H9 (cell line): ENCODE measurements at regions not wholly inside any gene's neighbourhood (a gene's known extent, or its start where the extent isn't known, plus 50 kb on each side); places are given as distances from the start of the nearest gene placed in this dataset.

ENCODE experiments used
- DNase-seq: peaks from one replicate; pipeline ENCODE4 v3.0.0-alpha.2; 2017
- H2AFZ ChIP-seq: one replicate; pipeline ENCODE4 v1.6.1; 2013; ENCODE audit warnings: mild to moderate bottlenecking, low read length, control low read depth, moderate library complexity
- H2AK5ac ChIP-seq: 2 replicates; pipeline ENCODE4 v1.6.1; 2013; ENCODE audit warnings: low read length, control low read depth, mixed read lengths; ENCODE audit not compliant: insufficient read length
- H2BK120ac ChIP-seq: one replicate; pipeline ENCODE4 v1.6.1; 2013; ENCODE audit warnings: low read depth, mild to moderate bottlenecking, low read length, control low read depth, inconsistent platforms; ENCODE audit not compliant: poor library complexity, severe bottlenecking
- H2BK12ac ChIP-seq: 2 replicates; pipeline ENCODE4 v1.6.1; 2013; ENCODE audit warnings: low read length, control low read depth, mixed read lengths, low read depth; ENCODE audit not compliant: insufficient read length
- H2BK15ac ChIP-seq: 2 replicates; pipeline ENCODE4 v1.6.1; 2013; ENCODE audit warnings: low read depth, low read length, control low read depth
- H2BK20ac ChIP-seq: one replicate; pipeline ENCODE4 v1.6.1; 2013; ENCODE audit warnings: low read depth, mild to moderate bottlenecking, low read length, control low read depth, inconsistent platforms; ENCODE audit not compliant: poor library complexity, severe bottlenecking
- H2BK5ac ChIP-seq: 2 replicates; pipeline ENCODE4 v1.6.1; 2013; ENCODE audit warnings: low read length, control low read depth, mixed read lengths; ENCODE audit not compliant: insufficient read length
- H3K14ac ChIP-seq: 2 replicates; pipeline ENCODE4 v1.6.1; 2013; ENCODE audit warnings: low read length, control low read depth; ENCODE audit not compliant: insufficient read depth
- H3K18ac ChIP-seq: 2 replicates; pipeline ENCODE4 v1.6.1; 2013; ENCODE audit warnings: low read depth, mild to moderate bottlenecking, mixed read lengths, low read length, control low read depth; ENCODE audit not compliant: insufficient read length
- H3K23ac ChIP-seq: 2 replicates; pipeline ENCODE4 v1.6.1; 2013; ENCODE audit warnings: low read length, control low read depth, mixed read lengths, low read depth; ENCODE audit not compliant: insufficient read length
- H3K23me2 ChIP-seq: 2 replicates; pipeline ENCODE4 v1.6.1; 2013; ENCODE audit warnings: low read depth, mild to moderate bottlenecking, mixed read lengths, low read length, control low read depth; ENCODE audit not compliant: insufficient read length, poor library complexity, severe bottlenecking
- H3K27ac ChIP-seq: 2 replicates; pipeline ENCODE4 v1.5.1; 2013; ENCODE audit warnings: low read length, control low read depth, mixed read lengths, low read depth; ENCODE audit not compliant: insufficient read length
- H3K27me3 ChIP-seq: 2 replicates; pipeline ENCODE4 v1.6.1; 2013; ENCODE audit warnings: low read length, control low read depth, inconsistent platforms; ENCODE audit not compliant: insufficient read depth
- H3K4ac ChIP-seq: 2 replicates; pipeline ENCODE4 v1.6.1; 2013; ENCODE audit warnings: low read depth, mild to moderate bottlenecking, control low read depth, inconsistent platforms, low read length, moderate library complexity
- H3K4me1 ChIP-seq: 2 replicates; pipeline ENCODE4 v1.6.1; 2013; ENCODE audit warnings: low read length, control low read depth, inconsistent platforms; ENCODE audit not compliant: insufficient read depth
- H3K4me2 ChIP-seq: 2 replicates; pipeline ENCODE4 v1.6.1; 2013; ENCODE audit warnings: low read length, control low read depth, mixed read lengths; ENCODE audit not compliant: insufficient read length, insufficient read depth
- H3K56ac ChIP-seq: 2 replicates; pipeline ENCODE4 v1.6.1; 2013; ENCODE audit warnings: low read depth, mild to moderate bottlenecking, mixed read lengths, low read length, control low read depth; ENCODE audit not compliant: insufficient read length
- H3K79me1 ChIP-seq: 2 replicates; pipeline ENCODE4 v1.6.1; 2013; ENCODE audit warnings: low read depth, mild to moderate bottlenecking, moderate library complexity, low read length, control low read depth, inconsistent platforms; ENCODE audit not compliant: insufficient read depth, poor library complexity, severe bottlenecking
- H3K79me2 ChIP-seq: 2 replicates; pipeline ENCODE4 v1.6.1; 2013; ENCODE audit warnings: low read length, control low read depth, inconsistent platforms; ENCODE audit not compliant: insufficient read depth
- H3K9ac ChIP-seq: 2 replicates; pipeline ENCODE4 v1.6.1; 2013; ENCODE audit warnings: low read length, control low read depth, mixed read lengths; ENCODE audit not compliant: insufficient read length; ENCODE audit errors: extremely low read depth
- H3K9me3 ChIP-seq: one replicate; pipeline ENCODE4 v1.6.1; 2013; ENCODE audit warnings: low read depth, low read length, inconsistent platforms; ENCODE audit not compliant: control insufficient read depth
- H3T11ph ChIP-seq: one replicate; pipeline ENCODE4 v1.6.1; 2013; ENCODE audit warnings: mild to moderate bottlenecking, low read length, control low read depth, inconsistent platforms
- H4K20me1 ChIP-seq: one replicate; pipeline ENCODE4 v1.6.1; 2013; ENCODE audit not compliant: control insufficient read depth, insufficient read length, insufficient read depth
- H4K5ac ChIP-seq: 2 replicates; pipeline ENCODE4 v1.6.1; 2013; ENCODE audit warnings: low read depth, mild to moderate bottlenecking, mixed read lengths, low read length, control low read depth; ENCODE audit not compliant: insufficient read length
- H4K8ac ChIP-seq: replicated peaks from 2 replicates; pipeline ENCODE4 v1.6.1; 2013; ENCODE audit warnings: low read length, control low read depth, mixed read lengths, low read depth; ENCODE audit not compliant: insufficient read length
- H4K91ac ChIP-seq: 2 replicates; pipeline ENCODE4 v1.6.1; 2013; ENCODE audit warnings: low read depth, mild to moderate bottlenecking, moderate library complexity, mixed read lengths, low read length, control low read depth; ENCODE audit not compliant: insufficient read length
- H3K27ac Mint-ChIP-seq, 3 experiments: 2 replicates in 2 of 3; 3 replicates in 1 of 3; pipeline ENCODE4 v1.8.0; 2020 to 2021; ENCODE audit warnings: mixed read lengths in 3 of 3, mild to moderate bottlenecking in 1 of 3, moderate library complexity in 1 of 3
- H3K27me3 Mint-ChIP-seq: 2 replicates; pipeline ENCODE4 v1.8.0; 2021; ENCODE audit warnings: low read depth, mild to moderate bottlenecking, moderate library complexity, mixed read lengths
- H3K36me3 Mint-ChIP-seq, 3 experiments: 2 replicates in 2 of 3; 3 replicates in 1 of 3; pipeline ENCODE4 v1.8.0; 2020 to 2021; ENCODE audit warnings: low read depth in 3 of 3, mixed read lengths in 3 of 3; ENCODE audit not compliant: insufficient read depth in 1 of 3
- H3K4me1 Mint-ChIP-seq, 2 experiments: 2 replicates each; pipeline ENCODE4 v1.8.0; 2020; ENCODE audit warnings: mixed read lengths in 2 of 2
- H3K4me3 Mint-ChIP-seq, 2 experiments: 2 replicates in 1 of 2; 3 replicates in 1 of 2; pipeline ENCODE4 v1.8.0; 2020 to 2021; ENCODE audit warnings: mild to moderate bottlenecking in 2 of 2, mixed read lengths in 2 of 2, moderate library complexity in 1 of 2
- H3K9me3 Mint-ChIP-seq, 2 experiments: 2 replicates in 1 of 2; 3 replicates in 1 of 2; pipeline ENCODE4 v1.8.0; 2020; ENCODE audit warnings: mild to moderate bottlenecking in 2 of 2, mixed read lengths in 2 of 2, moderate library complexity in 1 of 2
- CTCF ChIP-seq: fragments of 200-600 bp; sonication (generic); conservative IDR thresholded peaks from 3 replicates; pipeline ENCODE4 v1.8.0; 2021; ENCODE audit warnings: antibody characterized with exemption, mild to moderate bottlenecking
- WGBS: extraction: QIAGEN DNeasy Blood & Tissue Kit; methylation state at CpG from one replicate; pipeline ENCODE4 v1.1.7; 2013; ENCODE audit warnings: missing lambda C conversion rate, low lambda C conversion rate, mixed read lengths; ENCODE audit not compliant: insufficient read length; ENCODE audit errors: extremely low coverage; 5-methylcytosine and 5-hydroxymethylcytosine counted together

DNA sequence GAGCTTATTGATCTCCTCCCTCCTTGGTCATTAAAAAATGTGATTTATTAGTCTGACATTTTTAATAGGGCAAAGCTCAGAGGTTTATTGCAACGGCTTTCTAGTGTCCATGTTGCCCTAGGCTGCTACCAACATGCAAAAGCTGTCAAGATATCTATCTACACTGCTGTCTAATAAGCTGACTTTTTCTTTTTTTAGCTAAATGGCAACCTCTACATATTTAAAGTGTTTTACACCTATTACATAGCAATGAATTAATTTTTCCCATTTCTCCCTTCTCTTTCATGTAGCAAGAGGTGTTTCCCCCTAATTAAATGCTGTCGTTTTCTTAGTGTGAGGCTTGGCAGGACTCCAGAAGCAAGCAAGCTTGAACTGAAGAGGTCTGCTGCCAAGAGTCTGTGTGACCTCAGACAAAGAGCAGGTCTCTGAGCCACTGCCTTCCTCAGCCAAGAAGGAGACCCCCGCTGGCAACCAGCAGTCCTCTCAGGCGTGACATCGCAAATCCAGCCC lies 79.4 kb downstream of the GAS1 start:
- Mint-ChIP-seq H3K36me3 (no peaks in the 10 kb centered on the region), H3K9me3 (no peaks in the 10 kb centered on the region), H3K4me1 (peaks cover 2 to 5% of the 10 kb centered on the region in 2 experiments), H3K4me3 (no peak overlapping the region), H3K27me3 (no peaks in the 10 kb centered on the region), H3K27ac (no peak overlapping the region)
- Histone ChIP-seq H3K79me1 (no peaks in the 10 kb centered on the region), H3K18ac (no peak overlapping the region), H3K9me3 (no peaks in the 10 kb centered on the region), H3K23ac (no peak overlapping the region), H3K4ac (no peak overlapping the region), H4K5ac (no peak overlapping the region), H3K27ac (no peak overlapping the region), H3K23me2 (no peaks in the 10 kb centered on the region), H4K8ac (no peak overlapping the region), H2BK20ac (no peak overlapping the region), H3K27me3 (no peaks in the 10 kb centered on the region), H2BK5ac (no peak overlapping the region), H2AFZ (no peak overlapping the region), H4K91ac (no peak overlapping the region), H2AK5ac (no peak overlapping the region), H3K4me2 (no peak overlapping the region), H3K9ac (no peak overlapping the region), H3K56ac (no peak overlapping the region), H2BK15ac (no peak overlapping the region), H2BK12ac (no peak overlapping the region), H3K4me1 (no peaks in the 10 kb centered on the region; the same call in 1 of the 2 replicates), H3K14ac (no peak overlapping the region), H2BK120ac (no peak overlapping the region), H3K79me2 (no peaks in the 10 kb centered on the region), H3T11ph (no peak overlapping the region), H4K20me1 (no peaks in the 10 kb centered on the region)
- no CpG with 5 or more reads among the region's 5 CpGs for WGBS
- DNase-seq: no peak
- no peak for TF ChIP-seq CTCF
